Type B pancreatic cell (in vitro differentiated cells): ENCODE measurements at regions not wholly inside any gene's neighbourhood (a gene's known extent, or its start where the extent isn't known, plus 50 kb on each side); places are given as distances from the start of the nearest gene placed in this dataset.

Experiments
- DNase-seq: peaks from one replicate; pipeline ENCODE4 v3.0.0; 2021; ENCODE audit warnings: mixed read lengths; ENCODE audit not compliant: unreplicated experiment; ENCODE audit errors: extremely low spot score
- H3K27ac Mint-ChIP-seq: 2 replicates; pipeline ENCODE4 v1.8.0; 2021; ENCODE audit warnings: mild to moderate bottlenecking, mixed read lengths
- H3K27me3 Mint-ChIP-seq: 2 replicates; pipeline ENCODE4 v1.8.0; 2021; ENCODE audit warnings: mixed read lengths
- H3K36me3 Mint-ChIP-seq: 2 replicates; pipeline ENCODE4 v1.8.0; 2021; ENCODE audit warnings: mixed read lengths
- H3K4me1 Mint-ChIP-seq: one replicate; pipeline ENCODE4 v1.8.0; 2021; ENCODE audit warnings: mixed read lengths; ENCODE audit not compliant: unreplicated experiment
- H3K4me3 Mint-ChIP-seq: 2 replicates; pipeline ENCODE4 v1.8.0; 2021; ENCODE audit warnings: mild to moderate bottlenecking, mixed read lengths
- H3K9me3 Mint-ChIP-seq: 2 replicates; pipeline ENCODE4 v1.8.0; 2021; ENCODE audit warnings: mixed read lengths
- TF ChIP-seq, protein P1 (sequence below): fragments of 200-600 bp; sonication (generic); conservative IDR thresholded peaks from 2 replicates; pipeline ENCODE4 v1.5.0; 2021; ENCODE audit warnings: antibody characterized with exemption, mild to moderate bottlenecking

DNA sequence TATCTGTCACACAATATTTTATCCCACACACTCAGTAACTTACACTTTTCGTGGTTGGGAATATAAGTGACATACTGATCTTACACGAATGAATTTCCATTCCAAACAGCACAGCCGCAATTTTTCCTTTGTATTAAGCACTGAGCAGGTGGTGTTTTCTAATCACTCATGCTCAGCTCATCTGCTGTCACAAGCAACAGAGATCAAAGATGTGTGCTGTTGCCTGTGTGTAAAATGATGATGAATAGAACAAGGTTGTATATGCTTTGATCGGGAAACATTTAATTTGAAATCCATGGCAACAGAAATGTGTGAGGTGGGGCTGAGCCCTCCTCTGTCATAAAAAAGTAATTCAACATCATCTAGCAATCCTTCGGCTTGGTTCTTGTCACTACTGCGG, 927.7 kb upstream of the MBL2 start:
- TF ChIP-seq, protein P1, sequence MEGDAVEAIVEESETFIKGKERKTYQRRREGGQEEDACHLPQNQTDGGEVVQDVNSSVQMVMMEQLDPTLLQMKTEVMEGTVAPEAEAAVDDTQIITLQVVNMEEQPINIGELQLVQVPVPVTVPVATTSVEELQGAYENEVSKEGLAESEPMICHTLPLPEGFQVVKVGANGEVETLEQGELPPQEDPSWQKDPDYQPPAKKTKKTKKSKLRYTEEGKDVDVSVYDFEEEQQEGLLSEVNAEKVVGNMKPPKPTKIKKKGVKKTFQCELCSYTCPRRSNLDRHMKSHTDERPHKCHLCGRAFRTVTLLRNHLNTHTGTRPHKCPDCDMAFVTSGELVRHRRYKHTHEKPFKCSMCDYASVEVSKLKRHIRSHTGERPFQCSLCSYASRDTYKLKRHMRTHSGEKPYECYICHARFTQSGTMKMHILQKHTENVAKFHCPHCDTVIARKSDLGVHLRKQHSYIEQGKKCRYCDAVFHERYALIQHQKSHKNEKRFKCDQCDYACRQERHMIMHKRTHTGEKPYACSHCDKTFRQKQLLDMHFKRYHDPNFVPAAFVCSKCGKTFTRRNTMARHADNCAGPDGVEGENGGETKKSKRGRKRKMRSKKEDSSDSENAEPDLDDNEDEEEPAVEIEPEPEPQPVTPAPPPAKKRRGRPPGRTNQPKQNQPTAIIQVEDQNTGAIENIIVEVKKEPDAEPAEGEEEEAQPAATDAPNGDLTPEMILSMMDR, result no peak
- Mint-ChIP-seq H3K4me3 (no peak overlapping the region), H3K9me3 (no peaks in the 10 kb centered on the region)

DNA sequence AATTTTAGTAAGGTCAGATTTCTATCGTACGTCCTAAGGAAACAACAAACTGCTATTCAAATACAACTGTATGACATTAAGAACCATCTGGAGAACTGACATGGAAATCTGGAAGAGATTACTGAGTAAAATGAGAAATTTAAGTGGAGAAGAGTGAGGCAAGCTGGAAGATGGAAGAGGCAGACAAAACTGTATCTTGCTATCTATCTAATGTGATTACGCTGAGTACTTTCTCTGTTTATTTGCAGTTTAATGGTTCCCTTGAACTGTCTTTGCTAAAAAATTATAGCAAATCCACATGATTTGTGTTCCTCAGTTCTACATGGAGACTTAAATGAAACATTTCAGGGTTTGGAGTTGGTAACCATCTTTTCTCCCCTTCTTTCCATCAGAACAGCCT, 927.1 kb upstream of the MBL2 start:
- H3K4me1 Mint-ChIP-seq, result peaks cover 17% of the 10 kb centered on the region
- H3K36me3 Mint-ChIP-seq, result no peaks in the 10 kb centered on the region
- no peaks in the 10 kb centered on the region for H3K27me3 Mint-ChIP-seq
- no peaks in the 10 kb centered on the region for H3K9me3 Mint-ChIP-seq
- no peak overlapping the region for H3K4me3 Mint-ChIP-seq
- no peak overlapping the region for H3K27ac Mint-ChIP-seq
- TF ChIP-seq, protein P1, result no peak
- no peak for DNase-seq

More for the DNA sequence above, 927.7 kb upstream of the MBL2 start:
- Mint-ChIP-seq H3K27me3 (no peaks in the 10 kb centered on the region), H3K36me3 (no peaks in the 10 kb centered on the region), H3K27ac (peak overlapping the region; percentile 32), H3K4me1 (peaks cover 17% of the 10 kb centered on the region)
- no peak for DNase-seq

DNA sequence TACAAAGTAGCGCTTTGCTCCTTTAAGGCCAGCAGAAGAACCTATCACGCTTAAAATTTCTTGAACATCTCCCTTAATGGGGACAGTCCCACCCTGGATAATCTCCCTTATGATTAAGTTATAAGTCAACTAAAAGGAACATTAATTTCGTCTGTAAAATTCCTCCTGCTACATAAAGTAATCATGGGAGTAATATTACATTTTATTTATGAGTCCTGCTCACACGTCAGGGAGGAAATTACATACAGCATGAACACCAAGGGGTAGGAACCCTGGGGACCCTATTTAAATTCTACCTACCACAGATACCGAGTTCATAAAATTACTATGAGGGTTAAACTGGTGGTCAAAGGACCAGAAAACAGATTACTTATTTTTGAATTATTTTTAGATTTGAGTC, 926.6 kb upstream of the MBL2 start:
- H3K27me3 Mint-ChIP-seq, result no peaks in the 10 kb centered on the region
- H3K36me3 Mint-ChIP-seq, result no peaks in the 10 kb centered on the region
- H3K4me1 Mint-ChIP-seq, result peaks cover 17% of the 10 kb centered on the region
- TF ChIP-seq, protein P1, result no peak
- no peak for DNase-seq
- no peak overlapping the region for H3K4me3 Mint-ChIP-seq
- H3K9me3 Mint-ChIP-seq, result no peaks in the 10 kb centered on the region
- no peak overlapping the region for H3K27ac Mint-ChIP-seq

DNA sequence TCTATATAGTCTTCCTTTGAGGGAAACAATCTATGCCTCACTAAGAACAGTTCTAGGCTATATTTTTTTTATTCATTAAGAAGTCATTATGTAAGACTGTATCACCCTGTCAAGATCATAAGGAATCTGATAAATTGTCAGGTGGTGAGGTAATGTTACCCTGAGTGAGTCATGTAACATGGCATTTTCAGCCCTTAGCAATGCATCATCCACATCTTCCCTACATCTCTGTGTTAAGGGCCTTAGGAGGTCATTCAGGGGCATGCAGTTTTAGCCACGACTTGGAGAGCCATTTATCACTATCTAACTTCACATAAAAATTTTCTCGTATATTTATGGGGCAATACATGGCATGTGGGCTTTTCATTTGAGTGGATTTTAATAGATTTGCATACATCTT, 924.5 kb upstream of the MBL2 start:
- no peaks in the 10 kb centered on the region for H3K9me3 Mint-ChIP-seq
- no peak for DNase-seq
- peaks cover 17% of the 10 kb centered on the region for H3K4me1 Mint-ChIP-seq
- H3K27ac Mint-ChIP-seq, result no peak overlapping the region
- TF ChIP-seq, protein P1, result no peak
- H3K36me3 Mint-ChIP-seq, result no peaks in the 10 kb centered on the region
- no peak overlapping the region for H3K4me3 Mint-ChIP-seq
- H3K27me3 Mint-ChIP-seq, result no peaks in the 10 kb centered on the region

- H3K27ac Mint-ChIP-seq, result no peak overlapping the region
- no peak overlapping the region for H3K4me3 Mint-ChIP-seq
- no peaks in the 10 kb centered on the region for H3K27me3 Mint-ChIP-seq
- TF ChIP-seq, protein P1, result no peak
- H3K9me3 Mint-ChIP-seq, result no peaks in the 10 kb centered on the region
- no peaks in the 10 kb centered on the region for H3K4me1 Mint-ChIP-seq
- no peaks in the 10 kb centered on the region for H3K36me3 Mint-ChIP-seq
- DNase-seq, result no peak
Measured at GRCh38 chr10:53690524-53691240, 918.1 kb upstream of the MBL2 start.
